Neuronal stem cell (in vitro differentiated cells): ENCODE measurements at regions not wholly inside any gene's neighbourhood (a gene's known extent, or its start where the extent isn't known, plus 50 kb on each side); places are given as distances from the start of the nearest gene placed in this dataset.

ENCODE experiments used
- DNase-seq: peaks from one replicate; pipeline ENCODE4 v3.0.0-alpha.2; 2013; ENCODE audit warnings: low spot score
- H2AFZ ChIP-seq: one replicate; pipeline ENCODE4 v1.6.1; 2013; ENCODE audit warnings: mild to moderate bottlenecking, low read length, inconsistent platforms
- H2AK5ac ChIP-seq: 2 replicates; pipeline ENCODE4 v1.6.1; 2013; ENCODE audit warnings: low read depth, mild to moderate bottlenecking, inconsistent platforms, low read length, moderate library complexity, mixed read lengths
- H2BK120ac ChIP-seq: 2 replicates; pipeline ENCODE4 v1.6.1; 2013; ENCODE audit warnings: low read depth, mild to moderate bottlenecking, inconsistent platforms, low read length, moderate library complexity, mixed read lengths
- H2BK12ac ChIP-seq: one replicate; pipeline ENCODE4 v1.6.1; 2013; ENCODE audit warnings: low read length, inconsistent platforms
- H2BK15ac ChIP-seq: 2 replicates; pipeline ENCODE4 v1.6.1; 2013; ENCODE audit warnings: mild to moderate bottlenecking, low read length, inconsistent platforms, mixed read lengths
- H2BK5ac ChIP-seq: one replicate; pipeline ENCODE4 v1.6.1; 2013; ENCODE audit warnings: inconsistent platforms, mild to moderate bottlenecking, low read length, moderate library complexity
- H3K14ac ChIP-seq: one replicate; pipeline ENCODE4 v1.6.1; 2013; ENCODE audit warnings: low read length, inconsistent platforms
- H3K18ac ChIP-seq: 2 replicates; pipeline ENCODE4 v1.6.1; 2013; ENCODE audit warnings: low read length, inconsistent platforms
- H3K23ac ChIP-seq: 2 replicates; pipeline ENCODE4 v1.6.1; 2013; ENCODE audit warnings: low read depth, mild to moderate bottlenecking, mixed read lengths, low read length, inconsistent platforms; ENCODE audit not compliant: poor library complexity
- H3K27ac ChIP-seq: replicated peaks from 3 replicates; pipeline ENCODE4 v1.5.1; 2013; ENCODE audit warnings: low read length, inconsistent platforms
- H3K27me3 ChIP-seq, 3 experiments: 2 replicates each; pipeline ENCODE4 v1.6.1; 2013; ENCODE audit warnings: low read length in 3 of 3, mild to moderate bottlenecking in 2 of 3, inconsistent platforms in 1 of 3, low read depth in 1 of 3, mixed read lengths in 1 of 3, moderate library complexity in 1 of 3; ENCODE audit not compliant: control insufficient read depth in 3 of 3, insufficient read depth in 3 of 3
- H3K36me3 ChIP-seq, 2 donors: replicated peaks in 1 of 2; 2 replicates each; pipeline ENCODE4 v1.6.1; 2013; ENCODE audit warnings: low read length in 2 of 2; ENCODE audit not compliant: control insufficient read depth in 2 of 2, insufficient read depth in 2 of 2
- H3K4ac ChIP-seq: 2 replicates; pipeline ENCODE4 v1.6.1; 2013; ENCODE audit warnings: inconsistent platforms, mild to moderate bottlenecking, low read length, moderate library complexity
- H3K4me1 ChIP-seq, 2 donors: 1 replicate in 1 of 2; 2 replicates in 1 of 2; pipeline ENCODE4 v1.6.1; 2013; ENCODE audit warnings: low read length in 2 of 2, low read depth in 1 of 2; ENCODE audit not compliant: control insufficient read depth in 2 of 2, insufficient read depth in 1 of 2
- H3K4me2 ChIP-seq: one replicate; pipeline ENCODE4 v1.6.1; 2013; ENCODE audit warnings: mild to moderate bottlenecking, low read length, inconsistent platforms; ENCODE audit not compliant: insufficient read depth, poor library complexity, severe bottlenecking
- H3K4me3 ChIP-seq, 2 donors: 2 replicates each; pipeline ENCODE4 v1.5.1; 2013; ENCODE audit warnings: low read length in 2 of 2, mild to moderate bottlenecking in 2 of 2, inconsistent platforms in 1 of 2, moderate library complexity in 1 of 2
- H3K79me1 ChIP-seq: one replicate; pipeline ENCODE4 v1.6.1; 2013; ENCODE audit warnings: low read depth, mild to moderate bottlenecking, inconsistent platforms, low read length, moderate library complexity
- H3K9ac ChIP-seq: one replicate; pipeline ENCODE4 v1.6.1; 2013; ENCODE audit warnings: mild to moderate bottlenecking, low read depth, low read length, inconsistent platforms; ENCODE audit not compliant: poor library complexity
- H3K9me3 ChIP-seq, 2 donors: replicated peaks in 1 of 2; 2 replicates each; pipeline versions ENCODE3 to v1.6.1; 2013; ENCODE audit warnings: low read length in 2 of 2, mild to moderate bottlenecking in 2 of 2, inconsistent platforms in 1 of 2, low read depth in 1 of 2, mixed read lengths in 1 of 2, moderate library complexity in 1 of 2; ENCODE audit not compliant: control insufficient read depth in 2 of 2, insufficient read depth in 1 of 2
- H4K8ac ChIP-seq: one replicate; pipeline ENCODE4 v1.6.1; 2013; ENCODE audit warnings: low read depth, mild to moderate bottlenecking, inconsistent platforms, low read length, moderate library complexity
- H4K91ac ChIP-seq: one replicate; pipeline ENCODE4 v1.6.1; 2013; ENCODE audit warnings: low read length, low read depth, mild to moderate bottlenecking, inconsistent platforms; ENCODE audit not compliant: poor library complexity
- WGBS, 2 donors: extraction: QIAGEN DNeasy Blood & Tissue Kit; methylation state at CpG; one replicate each; pipeline ENCODE4 v1.1.7; 2013; ENCODE audit warnings: missing lambda C conversion rate in 2 of 2, mixed read lengths in 1 of 2; ENCODE audit not compliant: insufficient read length in 2 of 2, insufficient replicate concordance in 1 of 2; ENCODE audit errors: extremely low coverage in 2 of 2; 5-methylcytosine and 5-hydroxymethylcytosine counted together

DNA sequence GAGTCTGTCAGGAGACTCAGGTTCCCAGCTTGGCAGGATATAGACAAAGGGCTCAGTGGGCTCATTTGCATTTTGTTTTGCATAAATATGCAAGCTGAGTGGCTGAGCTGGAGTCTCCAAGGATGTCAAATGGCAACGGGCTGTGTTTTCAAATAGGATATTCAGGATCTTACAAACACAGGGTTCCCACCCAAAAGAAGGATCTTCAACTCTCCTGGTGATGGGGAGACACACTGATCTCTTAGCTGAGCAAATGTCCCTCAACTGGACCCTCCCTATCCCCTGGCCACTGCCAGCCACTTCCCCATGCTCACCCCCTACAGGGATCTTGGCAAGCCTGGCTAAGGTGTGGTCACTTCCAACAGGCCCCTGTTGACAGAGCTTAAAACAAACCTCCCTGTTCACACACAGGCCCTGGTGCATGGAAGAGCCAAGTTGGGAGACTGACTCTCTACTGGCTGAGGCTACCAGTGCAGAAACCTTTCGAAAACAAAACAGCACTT is 61.6 kb downstream of the SOX9 start:
- Histone ChIP-seq H3K4me2 (no peak overlapping the region), H3K9me3 (no peaks in the 10 kb centered on the region), H3K4me3 (no peak overlapping the region), H2BK5ac (no peak overlapping the region), H3K9ac (no peak overlapping the region), H2BK120ac (no peak overlapping the region), H2AFZ (no peak overlapping the region), H3K27ac (no peak overlapping the region), H3K79me1 (no peaks in the 10 kb centered on the region), H3K4me1 (peaks cover 0 to 12% of the 10 kb centered on the region in 2 donors), H2BK15ac (no peak overlapping the region), H3K18ac (peak overlapping the region; percentile 1), H4K91ac (no peak overlapping the region), H3K27me3 (no peaks in the 10 kb centered on the region), H2BK12ac (no peak overlapping the region), H4K8ac (no peak overlapping the region), H3K23ac (no peak overlapping the region), H3K36me3 (no peaks in the 10 kb centered on the region), H2AK5ac (no peak overlapping the region), H3K14ac (no peak overlapping the region), H3K4ac (no peak overlapping the region)
- WGBS, 2 donors: no CpG with 5 or more reads among the region's 2 CpGs
- no peak for DNase-seq

GRCh38 chr17:72183194-72183685 is 62.4 kb downstream of the SOX9 start:
- Histone ChIP-seq H2BK5ac (no peak overlapping the region), H3K27ac (no peak overlapping the region), H2BK15ac (no peak overlapping the region), H3K36me3 (no peaks in the 10 kb centered on the region), H2AK5ac (peak overlapping the region; percentile 20), H3K14ac (no peak overlapping the region), H4K91ac (no peak overlapping the region), H3K4me2 (no peak overlapping the region), H2AFZ (no peak overlapping the region), H3K18ac (no peak overlapping the region), H4K8ac (no peak overlapping the region), H2BK120ac (no peak overlapping the region), H3K27me3 (no peaks in the 10 kb centered on the region), H3K4ac (no peak overlapping the region), H3K23ac (no peak overlapping the region), H3K4me1 (peaks cover 0 to 13% of the 10 kb centered on the region in 2 donors), H3K9me3 (no peaks in the 10 kb centered on the region), H3K79me1 (no peaks in the 10 kb centered on the region), H3K9ac (no peak overlapping the region), H3K4me3 (no peak overlapping the region), H2BK12ac (no peak overlapping the region)
- WGBS, 2 donors: no CpG with 5 or more reads among the region's 4 CpGs
- no peak for DNase-seq

DNA sequence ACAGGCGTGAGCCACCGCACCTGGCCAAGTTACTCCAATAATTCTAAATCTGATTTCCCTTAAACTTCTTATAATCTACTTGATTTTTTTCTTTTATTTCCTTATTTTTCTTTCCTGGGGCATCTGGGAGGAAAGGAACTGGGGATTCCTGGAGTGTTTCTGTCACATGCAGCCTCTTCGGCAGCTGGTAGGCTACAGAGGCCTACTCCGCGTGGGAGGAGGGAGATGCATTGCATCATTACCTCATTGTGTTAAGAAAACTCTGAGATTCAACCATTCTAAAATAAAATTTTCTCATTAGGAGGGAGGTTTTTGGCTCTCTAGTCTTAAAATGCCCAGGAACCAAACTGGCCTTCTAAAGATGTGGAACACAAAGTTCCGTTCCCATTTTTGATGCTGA is 64.0 kb downstream of the SOX9 start:
- H2BK120ac ChIP-seq: no peak overlapping the region
- H3K4me1 ChIP-seq: peaks cover 0 to 20% of the 10 kb centered on the region in 2 donors
- H3K9ac ChIP-seq: no peak overlapping the region
- no peak overlapping the region for H3K4ac ChIP-seq
- no peak overlapping the region for H3K14ac ChIP-seq
- no peak overlapping the region for H2AK5ac ChIP-seq
- H3K27ac ChIP-seq: no peak overlapping the region
- no peak overlapping the region for H2BK5ac ChIP-seq
- H3K4me3 ChIP-seq: no peak overlapping the region
- H3K23ac ChIP-seq: no peak overlapping the region
- no peak overlapping the region for H4K8ac ChIP-seq
- no peaks in the 10 kb centered on the region for H3K27me3 ChIP-seq
- H2BK15ac ChIP-seq: no peak overlapping the region
- peaks cover 0 to 10% of the 10 kb centered on the region in 2 donors for H3K9me3 ChIP-seq
- H4K91ac ChIP-seq: no peak overlapping the region
- no peaks in the 10 kb centered on the region for H3K79me1 ChIP-seq
- no peak overlapping the region for H2AFZ ChIP-seq
- H3K4me2 ChIP-seq: no peak overlapping the region
- no peak overlapping the region for H2BK12ac ChIP-seq
- H3K18ac ChIP-seq: no peak overlapping the region
- no CpG with 5 or more reads among the region's 6 CpGs for WGBS, 2 donors
- peaks cover 0 to 2% of the 10 kb centered on the region in 2 donors for H3K36me3 ChIP-seq
- DNase-seq: no peak

DNA sequence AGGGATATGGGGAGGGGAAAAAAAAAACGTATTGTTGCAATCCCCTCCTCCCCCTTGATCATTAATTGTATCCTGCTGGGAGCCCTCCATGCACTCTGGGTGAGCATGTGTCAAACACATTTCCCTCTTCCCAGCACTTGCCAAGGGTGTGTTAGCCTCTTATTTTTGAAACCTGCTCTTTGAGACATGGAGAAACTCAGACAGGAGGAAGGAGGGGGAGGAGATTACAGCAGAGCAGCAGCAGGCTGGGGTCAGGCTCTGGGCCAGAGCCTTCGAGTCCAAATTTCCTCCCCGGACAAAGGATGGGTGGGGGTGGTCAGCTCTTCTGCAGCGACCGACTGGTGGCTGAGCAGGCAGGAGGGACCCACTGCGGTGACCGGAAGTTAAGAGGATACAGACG is 64.7 kb downstream of the SOX9 start:
- no peak overlapping the region for H3K4me3 ChIP-seq
- H4K8ac ChIP-seq: no peak overlapping the region
- no peak overlapping the region for H2BK15ac ChIP-seq
- H3K4ac ChIP-seq: no peak overlapping the region
- no peaks in the 10 kb centered on the region for H3K27me3 ChIP-seq
- no peak overlapping the region for H3K9ac ChIP-seq
- no peak overlapping the region for H2BK120ac ChIP-seq
- no peak overlapping the region for H2AFZ ChIP-seq
- H3K9me3 ChIP-seq: peaks cover 0 to 10% of the 10 kb centered on the region in 2 donors
- peaks cover 0 to 2% of the 10 kb centered on the region in 2 donors for H3K36me3 ChIP-seq
- H2AK5ac ChIP-seq: no peak overlapping the region
- H3K23ac ChIP-seq: no peak overlapping the region
- no peak overlapping the region for H3K27ac ChIP-seq
- peaks cover 0 to 20% of the 10 kb centered on the region in 2 donors for H3K4me1 ChIP-seq
- H3K18ac ChIP-seq: no peak overlapping the region
- no peak overlapping the region for H3K4me2 ChIP-seq
- no peak overlapping the region for H3K14ac ChIP-seq
- H3K79me1 ChIP-seq: no peaks in the 10 kb centered on the region
- no CpG with 5 or more reads among the region's 8 CpGs for WGBS, 2 donors
- H2BK12ac ChIP-seq: no peak overlapping the region
- no peak for DNase-seq
- no peak overlapping the region for H4K91ac ChIP-seq
- H2BK5ac ChIP-seq: no peak overlapping the region
